Upper lobe of left lung (tissue), 4 donors: ENCODE measurements at regions not wholly inside any gene's neighbourhood (a gene's known extent, or its start where the extent isn't known, plus 50 kb on each side); places are given as distances from the start of the nearest gene placed in this dataset.

Experiments
- POLR2A ChIP-seq, 4 donors: fragments of 450-650 bp; IDR thresholded peaks; one replicate each; pipeline ENCODE4 v1.5.1; 2016 to 2017; ENCODE audit warnings: antibody characterized with exemption in 4 of 4, mild to moderate bottlenecking in 2 of 4
- POLR2AphosphoS5 ChIP-seq, 2 donors: sonication (generic); formaldehyde crosslinking; IDR thresholded peaks; one replicate each; pipeline ENCODE4 v1.5.1; 2017; ENCODE audit warnings: antibody characterized with exemption in 2 of 2
- TF ChIP-seq, protein P1 (sequence below), 6 experiments: fragments of 450-650 bp in 4 of 6; fragments of 200-600 bp in 2 of 6; sonication (generic) in 2 of 6; IDR thresholded peaks; one replicate each; pipeline ENCODE4 v1.5.1; 2016 to 2019; ENCODE audit warnings: antibody characterized with exemption in 6 of 6

- TF ChIP-seq, protein P1, sequence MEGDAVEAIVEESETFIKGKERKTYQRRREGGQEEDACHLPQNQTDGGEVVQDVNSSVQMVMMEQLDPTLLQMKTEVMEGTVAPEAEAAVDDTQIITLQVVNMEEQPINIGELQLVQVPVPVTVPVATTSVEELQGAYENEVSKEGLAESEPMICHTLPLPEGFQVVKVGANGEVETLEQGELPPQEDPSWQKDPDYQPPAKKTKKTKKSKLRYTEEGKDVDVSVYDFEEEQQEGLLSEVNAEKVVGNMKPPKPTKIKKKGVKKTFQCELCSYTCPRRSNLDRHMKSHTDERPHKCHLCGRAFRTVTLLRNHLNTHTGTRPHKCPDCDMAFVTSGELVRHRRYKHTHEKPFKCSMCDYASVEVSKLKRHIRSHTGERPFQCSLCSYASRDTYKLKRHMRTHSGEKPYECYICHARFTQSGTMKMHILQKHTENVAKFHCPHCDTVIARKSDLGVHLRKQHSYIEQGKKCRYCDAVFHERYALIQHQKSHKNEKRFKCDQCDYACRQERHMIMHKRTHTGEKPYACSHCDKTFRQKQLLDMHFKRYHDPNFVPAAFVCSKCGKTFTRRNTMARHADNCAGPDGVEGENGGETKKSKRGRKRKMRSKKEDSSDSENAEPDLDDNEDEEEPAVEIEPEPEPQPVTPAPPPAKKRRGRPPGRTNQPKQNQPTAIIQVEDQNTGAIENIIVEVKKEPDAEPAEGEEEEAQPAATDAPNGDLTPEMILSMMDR (IDR thresholded peaks at IDR 0.05): no peak
- no peak for TF ChIP-seq POLR2A (IDR thresholded peaks at IDR 0.05)
- TF ChIP-seq POLR2AphosphoS5 (IDR thresholded peaks at IDR 0.05): no peak
Measured at GRCh38 chr7:3103614-3104398, 60.1 kb upstream of the CARD11 start.
